ENCODE measurements at regions not wholly inside any gene's neighbourhood (a gene's known extent, or its start where the extent isn't known, plus 50 kb on each side); places are given as distances from the start of the nearest gene placed in this dataset.

GRCh38 chr1:68623700-68624099, 126.8 kb upstream of the DEPDC1 start:
- no peaks in the 10 kb centered on the region for H3K9me3 ChIP-seq
- H3K4me1 ChIP-seq, result no peaks in the 10 kb centered on the region
- FAIRE-seq, result no peak
- ATAC-seq, result peak in 1 of 4 donors; percentile 38
- H3K27ac ChIP-seq, result no peak overlapping the region
- no peaks in the 10 kb centered on the region for H3K27me3 ChIP-seq
- DNase-seq, result peak in 1 of 6 donors; percentile 17
- no peak overlapping the region for H3K4me3 ChIP-seq
- H3K36me3 ChIP-seq, result no peaks in the 10 kb centered on the region
- intact Hi-C loops (cut with DNase I), result no loop called here
- no peak for TF ChIP-seq CTCF (IDR thresholded peaks at IDR 0.05)
- 13 to 15% methylated on average over 2 of the region's 2 CpGs for WGBS, 2 donors

- H3K36me3 ChIP-seq, result no peaks in the 10 kb centered on the region
- H3K27me3 ChIP-seq, result no peaks in the 10 kb centered on the region
- H3K9me3 ChIP-seq, result no peaks in the 10 kb centered on the region
- TF ChIP-seq CTCF (IDR thresholded peaks at IDR 0.05), result no peak
- ATAC-seq (no peak), FAIRE-seq (no peak), DNase-seq (no peak)
- WGBS, 2 donors, result 51 to 73% methylated on average over 3 of the region's 3 CpGs
- no peaks in the 10 kb centered on the region for H3K4me1 ChIP-seq
- intact Hi-C loops (cut with DNase I), result no loop called here
- H3K27ac ChIP-seq, result no peak overlapping the region
- H3K4me3 ChIP-seq, result no peak overlapping the region
Measured at GRCh38 chr1:68624233-68624632, 127.4 kb upstream of the DEPDC1 start.

GRCh38 chr1:68625624-68626023, 128.7 kb upstream of the DEPDC1 start:
- Histone ChIP-seq H3K27me3 (no peaks in the 10 kb centered on the region), H3K4me1 (no peaks in the 10 kb centered on the region), H3K36me3 (no peaks in the 10 kb centered on the region), H3K4me3 (no peak overlapping the region), H3K9me3 (no peaks in the 10 kb centered on the region), H3K27ac (no peak overlapping the region)
- 67 to 69% methylated on average over 1 of the region's 1 CpG for WGBS, 2 donors
- no peak for FAIRE-seq
- no peak for TF ChIP-seq CTCF (IDR thresholded peaks at IDR 0.05)
- intact Hi-C loops (cut with DNase I), result no loop called here
- no peak for ATAC-seq
- DNase-seq, result no peak

- DNase-seq (no peak), FAIRE-seq (no peak), ATAC-seq (no peak)
- TF ChIP-seq CTCF (IDR thresholded peaks at IDR 0.05), result no peak
- H3K36me3 ChIP-seq, result no peaks in the 10 kb centered on the region
- no peaks in the 10 kb centered on the region for H3K9me3 ChIP-seq
- no peaks in the 10 kb centered on the region for H3K4me1 ChIP-seq
- no peaks in the 10 kb centered on the region for H3K27me3 ChIP-seq
- 69 to 75% methylated on average over 4 of the region's 4 CpGs for WGBS, 2 donors
- H3K27ac ChIP-seq, result no peak overlapping the region
- intact Hi-C loops (cut with DNase I), result no loop called here
- H3K4me3 ChIP-seq, result no peak overlapping the region
Measured at GRCh38 chr1:68633141-68633919, 136.4 kb upstream of the DEPDC1 start.

GRCh38 chr1:68644504-68644903, 147.6 kb upstream of the DEPDC1 start:
- no peak for TF ChIP-seq CTCF (IDR thresholded peaks at IDR 0.05)
- intact Hi-C loops (cut with DNase I), result no loop called here
- Histone ChIP-seq H3K9me3 (no peaks in the 10 kb centered on the region), H3K36me3 (no peaks in the 10 kb centered on the region), H3K27ac (no peak overlapping the region), H3K27me3 (peaks cover 0 to 2% (median 0%) of the 10 kb centered on the region in 4 donors), H3K4me3 (no peak overlapping the region), H3K4me1 (no peaks in the 10 kb centered on the region)
- FAIRE-seq (no peak), DNase-seq (no peak), ATAC-seq (no peak)

Data from pancreas (tissue), 10 donors.